Activated CD4-positive, alpha-beta T cell treated with anti-CD3 and anti-CD28 coated beads, Interleukin-2, amount 50 U/mL, for 24 hours (primary cell): ENCODE measurements at regions not wholly inside any gene's neighbourhood (a gene's known extent, or its start where the extent isn't known, plus 50 kb on each side); places are given as distances from the start of the nearest gene placed in this dataset.
"Not testable (repeated sequence)": the region's sequence is repeated elsewhere in the genome, so short reads cannot be mapped to it uniquely, and the experiment has no call there.

Source experiments
- DNase-seq, 2 donors: peaks; one replicate each; pipeline ENCODE4 v3.0.0-alpha.2; 2020; ENCODE audit warnings: low read depth in 1 of 2, low spot score in 1 of 2

DNA sequence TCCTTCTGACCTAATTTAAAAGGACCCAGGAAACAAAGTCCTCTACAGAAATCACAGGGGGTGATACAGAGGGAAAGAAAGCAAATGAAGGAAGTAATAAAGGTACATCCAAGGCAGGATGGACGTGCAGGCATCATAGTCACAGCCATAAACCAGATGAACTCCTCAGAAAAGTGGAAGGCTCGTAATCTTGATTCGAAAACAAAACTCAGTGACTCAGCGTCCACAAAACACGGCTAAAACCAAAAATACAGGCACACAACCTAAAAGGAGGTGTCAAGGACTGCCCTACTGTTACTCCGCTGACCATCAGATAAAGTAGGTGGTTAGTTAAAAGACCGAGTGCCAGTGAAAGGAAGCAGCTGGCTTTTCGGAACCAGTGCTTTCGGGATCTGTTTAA is 81.5 kb downstream of the TRIM69 start:
- DNase-seq = not testable (repeated sequence)

DNA sequence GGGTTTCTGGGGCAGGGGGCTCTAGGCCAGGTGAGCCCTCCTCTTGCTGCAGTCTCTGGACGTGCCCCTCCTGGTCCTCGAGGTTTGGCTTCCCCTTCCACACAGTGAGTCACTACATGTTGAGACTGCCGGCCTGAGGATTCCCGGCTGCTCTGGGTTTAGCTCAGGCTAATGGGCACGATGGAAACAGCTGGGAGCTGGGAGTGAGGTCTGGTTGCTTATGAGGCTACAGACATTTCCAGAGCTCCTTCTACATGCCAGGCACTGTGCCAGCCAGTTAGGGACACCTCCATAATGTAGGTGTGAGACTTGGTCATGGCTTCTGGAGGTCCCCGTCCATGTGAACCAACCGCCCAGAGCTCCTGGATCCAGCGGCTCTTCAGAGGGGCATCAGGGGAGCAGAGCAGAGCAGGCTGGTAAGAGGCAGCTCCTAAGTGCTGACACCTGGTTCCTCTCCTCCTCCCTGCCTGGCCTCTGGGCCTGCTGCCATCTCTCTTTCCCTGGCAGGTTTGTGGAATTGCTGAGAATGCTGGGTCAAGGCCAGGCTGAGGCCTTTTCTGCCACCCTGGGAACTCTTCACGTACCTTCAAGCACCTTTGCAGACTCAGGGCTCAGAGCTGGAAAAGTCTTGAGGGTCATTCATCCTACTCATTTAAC is 83.1 kb downstream of the TRIM69 start:
- not testable (repeated sequence) for DNase-seq

DNA sequence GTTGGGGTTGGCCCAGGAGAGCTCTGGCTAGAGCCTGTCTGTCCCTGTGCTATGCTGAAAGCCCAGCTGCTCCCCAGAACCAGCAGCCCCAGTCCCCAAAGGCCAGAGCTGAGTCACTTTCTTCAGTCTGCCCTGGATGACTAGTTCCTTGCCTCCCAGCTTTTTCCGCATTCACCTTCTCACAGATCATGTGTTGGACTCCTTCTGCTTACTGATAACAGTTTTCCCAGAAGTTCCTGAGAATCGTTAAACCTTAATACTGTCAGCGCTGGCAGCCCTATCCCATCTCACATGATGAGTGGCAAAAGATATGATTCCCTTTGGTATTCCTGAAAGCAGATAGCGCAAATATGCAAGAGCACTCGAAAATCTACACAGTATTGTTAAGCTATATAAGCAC is 84.2 kb downstream of the TRIM69 start:
- DNase-seq = not testable (repeated sequence)

DNA sequence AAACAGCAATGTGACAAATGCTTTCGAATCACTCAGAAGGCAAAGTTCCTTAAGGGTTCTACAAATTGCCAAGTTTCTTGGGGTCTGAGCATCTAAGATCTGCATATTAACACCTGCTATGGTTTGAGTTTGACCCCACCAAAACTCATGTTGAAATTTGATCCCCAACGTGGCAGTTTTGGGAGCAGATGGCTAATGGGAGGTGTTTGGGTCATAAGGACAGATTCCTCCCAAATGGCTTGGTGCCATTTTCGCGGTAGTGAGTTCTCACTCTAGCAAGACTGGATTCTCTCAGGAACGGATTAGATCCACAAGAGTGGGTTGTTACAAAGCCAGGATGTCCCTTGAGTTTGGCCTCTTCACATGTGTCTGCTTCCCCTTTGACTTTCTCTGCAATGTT is 84.6 kb downstream of the TRIM69 start:
- DNase-seq = not testable (repeated sequence)

DNA sequence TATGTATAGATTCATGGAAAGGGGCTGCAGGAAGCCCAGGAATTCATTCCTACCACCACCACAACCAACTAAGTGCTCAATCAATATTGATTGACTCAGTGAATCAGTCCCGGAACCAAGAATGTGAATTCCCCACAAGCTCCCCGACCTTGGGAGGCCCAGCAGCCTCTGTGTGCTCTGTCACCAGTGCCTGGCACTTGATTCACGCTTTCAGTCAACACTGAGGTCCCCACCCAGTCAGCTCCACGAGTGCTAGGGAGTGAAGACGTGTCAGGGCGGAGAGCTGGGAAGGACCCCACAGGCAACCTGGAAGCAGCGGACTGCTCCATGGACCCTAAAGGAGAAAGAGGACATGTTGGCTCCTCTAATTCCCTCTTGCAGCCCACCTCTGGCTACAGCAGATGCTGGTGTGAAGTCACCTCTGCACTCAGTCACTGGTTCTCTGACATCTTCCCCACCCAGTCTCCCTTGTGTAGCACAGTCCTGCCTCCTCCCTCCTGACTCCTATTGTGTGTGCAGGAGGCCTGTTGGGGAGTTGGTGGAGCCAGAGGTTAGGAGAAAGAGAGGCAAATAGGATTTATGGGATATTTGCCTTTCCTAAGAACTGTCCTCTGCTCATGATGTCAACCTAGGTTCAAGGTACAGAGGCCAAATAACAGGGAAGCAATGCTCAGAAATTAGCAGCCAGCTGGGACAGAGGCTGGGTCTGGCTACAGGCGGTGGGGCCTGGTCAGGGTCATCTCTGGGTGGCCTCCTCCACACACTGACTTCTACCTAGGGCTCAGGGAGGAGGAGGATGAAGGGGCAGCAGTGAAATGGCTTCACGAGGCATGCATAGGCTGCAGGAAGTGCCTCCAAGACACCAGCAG is 88.2 kb downstream of the TRIM69 start:
- not testable (repeated sequence) for DNase-seq

DNA sequence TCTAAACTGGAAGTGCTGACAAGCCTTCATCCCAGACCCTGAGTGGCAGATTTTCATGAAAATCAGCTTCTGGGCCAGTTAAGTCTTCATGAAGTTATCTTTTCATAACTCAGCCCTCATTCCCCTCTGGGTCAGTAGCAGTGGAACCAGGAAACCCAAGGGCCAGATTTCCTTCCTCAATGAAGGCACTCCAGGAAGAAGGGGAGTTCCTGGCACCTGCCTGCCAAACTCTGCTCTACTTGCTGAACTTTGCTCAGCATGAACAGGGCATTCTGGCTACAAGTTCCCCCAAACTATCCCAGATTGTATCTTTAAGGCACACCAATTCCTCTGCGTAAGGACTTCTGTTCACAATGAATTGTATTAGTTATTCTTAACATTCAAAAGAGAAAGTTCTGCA is 90.3 kb downstream of the TRIM69 start:
- DNase-seq = not testable (repeated sequence)

DNA sequence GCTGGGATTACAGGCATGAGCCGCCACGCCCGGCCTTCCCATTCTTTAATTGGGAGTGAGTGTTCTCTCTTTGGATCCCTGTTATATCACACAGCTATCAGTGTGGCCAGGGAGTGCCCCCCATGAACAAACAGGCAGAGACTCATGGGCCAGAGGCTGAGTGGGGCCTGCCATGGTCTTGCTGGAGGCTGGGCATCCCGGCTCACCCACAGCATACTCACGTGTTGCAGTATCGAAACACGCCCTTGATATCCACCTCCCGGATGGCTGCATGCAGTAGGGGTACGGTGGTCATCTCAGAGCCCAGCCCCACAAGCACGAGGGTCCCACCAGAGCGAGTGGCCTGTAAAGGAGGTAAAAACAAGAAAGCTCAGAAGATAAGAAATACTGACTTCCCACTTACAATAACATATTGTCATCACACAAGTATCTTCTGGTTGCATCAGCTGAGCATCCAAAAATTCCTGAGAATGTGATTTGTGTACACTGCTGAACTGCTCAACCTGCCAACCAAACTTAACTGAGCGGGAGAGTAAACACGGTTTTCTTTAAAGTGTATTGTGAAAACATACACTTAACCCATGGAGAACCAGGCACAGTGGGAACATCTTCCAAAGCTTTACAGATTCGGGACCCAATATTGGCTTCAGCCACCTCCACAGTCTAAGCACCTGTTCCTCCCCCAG is 92.0 kb downstream of the TRIM69 start:
- DNase-seq = not testable (repeated sequence)

DNA sequence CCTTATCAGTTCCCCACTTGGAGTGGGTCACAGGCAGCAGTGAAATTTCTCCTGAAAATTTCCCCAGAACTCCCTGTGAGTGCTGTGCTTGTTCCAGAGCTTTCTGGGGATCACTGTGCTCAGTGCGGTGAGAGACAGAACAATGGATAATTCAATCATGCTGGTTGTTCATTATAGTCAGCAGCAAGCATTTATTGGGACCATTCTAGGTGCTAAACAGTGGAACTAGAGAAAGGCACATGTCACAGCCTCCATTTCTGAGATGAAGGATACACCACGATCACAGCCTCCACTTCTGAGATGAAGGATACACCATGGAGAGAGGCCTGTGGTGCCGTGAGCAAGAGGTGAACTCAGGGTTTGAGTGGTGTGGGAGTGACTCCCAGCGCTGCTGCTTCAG is 92.8 kb downstream of the TRIM69 start:
- DNase-seq = not testable (repeated sequence)

DNA sequence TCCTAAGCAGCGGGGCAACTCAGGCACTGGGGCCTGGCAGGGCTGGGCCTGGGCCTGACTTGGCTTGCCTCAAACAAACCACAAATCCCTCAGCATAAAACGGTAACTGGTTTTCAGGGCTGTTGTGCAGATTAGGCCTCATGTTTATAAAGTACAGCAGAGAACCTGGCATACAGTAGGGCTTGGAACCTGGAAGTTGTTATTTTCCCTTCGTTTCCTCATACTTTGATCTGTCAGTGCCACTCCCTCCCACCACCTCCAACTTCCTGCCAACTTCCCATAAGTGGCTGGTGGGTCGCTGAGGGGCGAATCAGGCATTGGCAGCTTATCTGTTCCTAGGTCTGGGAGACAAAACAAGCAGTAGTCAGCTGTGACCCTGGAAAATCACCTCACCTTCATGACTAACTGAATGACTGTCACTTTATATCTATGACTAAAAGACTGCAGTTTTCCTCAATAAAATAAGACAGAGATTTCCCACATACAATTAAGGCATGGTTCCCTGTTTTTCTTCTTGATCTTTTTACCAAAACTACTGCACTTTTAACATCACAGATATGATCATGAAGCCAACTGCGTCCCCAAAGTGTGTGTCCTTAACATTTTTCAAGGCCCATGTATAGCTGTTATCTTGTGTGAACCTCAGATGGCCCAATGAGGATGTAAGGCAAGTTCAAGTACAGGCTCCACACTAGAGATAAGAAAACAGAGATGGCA is 94.5 kb downstream of the TRIM69 start:
- DNase-seq = not testable (repeated sequence)

DNA sequence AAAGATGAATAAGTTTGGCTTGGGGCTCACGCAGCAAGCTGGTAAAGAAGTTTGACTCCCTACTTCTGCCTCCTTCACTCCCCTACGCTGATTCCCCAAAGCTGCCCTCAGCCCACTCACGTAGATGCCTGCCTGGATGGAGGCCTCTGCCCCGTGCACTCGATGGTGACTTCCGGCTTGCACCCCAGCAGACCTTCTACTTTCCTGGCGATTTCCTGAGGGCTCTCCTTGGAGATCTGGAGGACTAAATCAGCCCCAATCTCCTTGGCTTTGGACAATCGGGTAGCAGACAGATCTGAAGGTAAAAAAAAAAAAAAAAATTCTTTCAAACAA is 95.0 kb downstream of the TRIM69 start:
- not testable (repeated sequence) for DNase-seq

DNA sequence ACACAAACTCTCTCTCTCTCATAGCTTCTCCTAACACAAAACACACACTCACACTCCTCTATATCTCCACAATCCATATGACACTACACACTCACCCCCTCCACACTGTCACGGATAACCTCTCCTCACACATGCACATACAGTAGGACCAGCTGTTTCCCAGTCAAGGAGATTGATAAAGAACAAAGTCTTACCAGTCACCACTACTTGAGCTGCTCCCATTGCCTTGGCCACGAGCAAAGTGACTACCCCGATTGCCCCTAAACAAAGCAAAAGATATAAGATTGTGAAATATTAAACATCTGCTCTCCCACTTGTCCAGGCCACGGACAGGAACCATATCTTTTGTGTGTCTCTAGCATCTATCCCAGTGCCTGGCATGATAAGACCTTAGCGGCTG is 95.8 kb downstream of the TRIM69 start:
- DNase-seq = not testable (repeated sequence)

DNA sequence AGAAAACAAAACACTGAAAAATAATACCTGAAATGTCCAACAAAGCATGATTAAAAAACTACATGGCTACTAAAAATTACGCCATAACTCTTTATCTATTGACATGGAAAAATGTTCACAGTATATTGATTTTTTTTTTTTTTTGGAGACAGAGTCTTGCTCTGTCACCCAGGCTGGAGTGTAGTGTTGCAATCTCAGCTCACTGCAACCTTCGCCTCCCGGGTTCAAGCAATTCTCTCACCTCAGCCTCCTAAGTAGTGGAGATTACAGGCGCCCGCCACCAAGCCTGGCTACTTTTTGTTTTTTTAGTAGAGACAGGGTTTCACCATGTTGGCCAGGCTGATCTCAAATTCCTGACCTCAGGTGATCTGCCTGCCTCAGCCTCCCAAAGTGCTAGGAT is 96.8 kb downstream of the TRIM69 start:
- not testable (repeated sequence) for DNase-seq

DNA sequence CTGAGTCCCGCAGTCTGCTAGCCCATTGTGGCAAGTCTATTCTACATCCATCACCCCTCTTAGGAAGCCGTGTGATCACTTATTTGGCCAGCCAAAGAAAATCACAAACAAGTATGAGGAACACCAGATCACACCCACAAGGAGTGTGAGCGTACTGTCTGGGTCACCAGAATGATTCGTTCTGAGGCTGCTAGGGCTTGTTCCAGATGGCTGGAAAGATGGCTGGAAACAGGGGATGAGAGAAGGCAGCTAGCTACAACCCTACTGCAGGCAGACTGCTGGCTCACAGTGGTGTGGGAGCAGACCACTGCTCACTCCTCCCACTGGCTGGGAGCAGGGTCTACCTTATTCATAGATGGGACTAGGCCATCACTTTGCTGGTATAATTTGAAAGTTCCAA is 97.4 kb downstream of the TRIM69 start:
- DNase-seq = not testable (repeated sequence)

DNA sequence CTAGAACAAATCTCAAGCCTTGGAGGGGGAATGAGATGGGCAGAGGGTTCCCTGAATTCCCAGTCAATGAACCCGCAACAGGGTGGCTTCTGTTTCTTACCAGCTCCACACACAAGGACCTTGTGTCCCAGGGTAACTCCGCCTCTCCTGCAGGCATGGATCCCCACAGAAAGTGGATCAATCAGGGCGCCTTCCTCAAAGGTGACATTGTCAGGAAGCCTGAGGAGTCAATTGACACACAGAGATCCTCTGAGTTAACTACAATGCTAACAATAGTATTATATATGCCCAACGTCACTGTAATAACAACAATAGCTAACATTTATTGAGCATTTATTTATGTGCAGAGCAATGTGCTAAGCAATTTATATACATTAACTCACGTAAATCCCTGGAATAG is 98.8 kb downstream of the TRIM69 start:
- not testable (repeated sequence) for DNase-seq

DNA sequence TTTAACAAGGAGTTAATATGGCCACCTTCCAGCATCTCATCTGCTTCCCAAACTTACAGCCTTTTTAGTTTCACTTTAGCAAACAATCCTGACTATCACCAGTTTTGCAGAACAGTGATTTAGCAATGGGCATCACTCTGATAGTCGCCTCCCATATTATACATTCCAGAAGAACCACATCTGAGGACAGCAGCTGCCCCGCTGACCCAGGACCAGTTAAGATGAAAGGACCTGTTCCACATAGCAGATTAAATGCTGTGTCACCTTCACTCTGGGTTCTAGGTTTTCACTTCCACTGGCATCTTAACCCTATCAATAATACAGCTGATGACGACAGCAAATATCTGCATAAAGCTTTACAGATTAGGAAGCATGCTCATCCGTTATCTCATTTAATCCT is 99.8 kb downstream of the TRIM69 start:
- no peak for DNase-seq

DNA sequence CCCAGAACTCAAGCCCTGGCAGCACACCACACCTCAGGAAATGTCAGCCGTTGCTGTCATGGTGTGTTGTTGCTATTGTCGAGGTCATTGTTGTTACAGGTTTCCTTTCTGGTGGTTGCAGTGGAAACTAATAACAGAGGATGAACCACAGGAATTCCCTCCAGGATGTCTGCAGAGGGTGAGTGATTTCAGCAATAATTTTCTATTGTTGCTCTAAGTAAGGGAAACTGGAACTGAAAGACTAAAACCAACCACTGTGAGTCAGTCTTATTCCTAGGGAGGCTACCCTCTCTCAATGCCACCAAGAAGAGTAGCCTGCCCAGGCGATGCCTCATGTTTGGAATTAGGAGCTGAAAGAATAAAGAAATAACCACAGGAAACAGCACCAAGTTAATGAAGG is 102.6 kb downstream of the TRIM69 start:
- not testable (repeated sequence) for DNase-seq

DNA sequence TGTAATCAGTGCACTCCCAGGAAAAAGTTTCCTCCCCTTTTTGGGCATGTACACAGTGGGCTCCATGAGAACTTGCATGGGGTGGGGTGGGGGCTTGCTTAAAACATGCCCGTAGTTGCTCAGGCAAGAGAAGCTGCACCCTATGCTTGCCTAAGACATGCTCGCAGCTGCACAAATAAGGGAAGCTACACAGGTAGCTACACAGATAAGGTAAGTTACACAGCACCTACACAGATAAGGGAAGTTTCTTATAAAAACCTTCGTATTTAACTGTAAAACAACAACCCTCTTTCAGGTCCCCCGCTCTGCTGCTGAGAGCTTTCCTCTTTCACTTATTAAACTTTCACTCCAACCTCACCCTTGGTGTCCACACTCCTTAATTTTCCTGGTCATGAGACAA is 105.4 kb downstream of the TRIM69 start:
- not testable (repeated sequence) for DNase-seq

DNA sequence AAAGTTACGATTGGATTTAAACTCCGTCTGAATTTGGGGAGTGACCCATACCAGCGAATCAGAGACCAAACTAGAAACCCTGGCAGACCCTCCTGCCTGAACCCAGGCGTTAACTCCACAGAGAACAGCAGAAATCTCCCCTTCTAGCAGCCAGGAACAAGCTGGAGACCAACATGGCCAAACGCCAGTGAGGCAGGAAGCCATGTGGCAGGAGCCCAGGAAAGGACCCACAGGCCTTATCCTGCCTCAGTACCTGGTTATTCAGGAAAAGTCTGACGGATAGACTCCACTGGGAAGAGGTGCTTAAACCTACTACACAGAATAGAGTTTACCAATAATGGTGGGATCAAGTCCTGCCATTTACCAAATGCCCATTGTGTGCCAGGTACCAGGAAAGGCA is 106.6 kb downstream of the TRIM69 start:
- DNase-seq = not testable (repeated sequence)

DNA sequence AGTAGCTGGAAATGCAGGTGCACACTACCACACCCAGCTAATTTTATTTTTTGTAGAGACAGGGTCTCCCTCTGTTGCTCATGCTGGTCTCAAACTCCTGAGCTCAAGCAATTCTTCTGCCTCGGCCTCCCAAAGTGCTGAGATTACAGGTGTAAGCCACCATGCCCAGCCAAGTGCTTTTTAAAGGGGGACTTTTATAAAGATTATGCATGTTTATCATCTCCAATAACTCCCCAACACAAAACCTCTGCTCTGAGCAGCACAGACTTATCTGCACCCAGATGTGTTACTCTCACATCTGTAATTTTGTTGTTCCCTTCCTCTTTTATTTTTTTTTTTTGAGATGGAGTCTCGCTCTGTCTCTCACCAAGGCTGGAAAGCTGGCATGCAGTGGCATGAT is 108.6 kb downstream of the TRIM69 start:
- not testable (repeated sequence) for DNase-seq

DNA sequence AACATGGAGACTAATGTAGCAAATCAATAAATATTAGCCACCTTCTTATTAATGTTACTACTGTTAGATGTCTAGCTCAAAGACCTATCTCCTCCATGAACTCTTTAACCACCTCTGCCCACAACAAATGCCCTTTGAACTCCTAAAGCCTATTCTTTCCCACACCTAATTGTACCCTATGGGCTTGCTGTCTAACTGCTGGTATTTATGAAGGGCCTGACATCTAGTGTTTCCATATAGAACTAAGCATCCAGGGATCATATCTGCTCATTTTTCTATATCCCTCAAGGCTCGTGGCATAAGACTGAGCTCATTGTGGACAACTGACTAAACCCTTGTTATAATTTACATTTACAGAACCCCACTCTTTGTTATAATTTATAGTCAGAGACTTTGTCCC is 109.8 kb downstream of the TRIM69 start:
- not testable (repeated sequence) for DNase-seq

DNA sequence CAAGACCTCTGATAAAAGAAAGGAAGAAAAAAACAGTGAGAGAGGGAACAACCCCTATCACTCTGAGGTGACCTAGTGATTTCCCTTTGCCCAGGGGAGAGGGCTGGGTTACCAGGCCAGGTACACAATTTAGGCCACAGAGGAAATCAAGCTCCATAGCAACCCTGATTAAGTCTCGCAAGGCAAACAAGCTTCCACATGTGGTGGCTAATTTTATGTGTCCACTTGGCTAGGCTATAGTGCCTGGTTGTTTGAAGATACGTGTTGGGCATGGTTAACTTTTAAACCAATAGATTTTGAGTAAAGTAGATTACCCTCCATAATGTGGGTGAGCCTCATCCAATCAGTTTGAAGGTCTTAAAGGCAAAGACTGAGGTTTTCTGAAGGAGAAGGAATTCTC is 108.9 kb upstream of the TERB2 start:
- not testable (repeated sequence) for DNase-seq
